ENCODE measurements at regions not wholly inside any gene's neighbourhood (a gene's known extent, or its start where the extent isn't known, plus 50 kb on each side); places are given as distances from the start of the nearest gene placed in this dataset.

DNA sequence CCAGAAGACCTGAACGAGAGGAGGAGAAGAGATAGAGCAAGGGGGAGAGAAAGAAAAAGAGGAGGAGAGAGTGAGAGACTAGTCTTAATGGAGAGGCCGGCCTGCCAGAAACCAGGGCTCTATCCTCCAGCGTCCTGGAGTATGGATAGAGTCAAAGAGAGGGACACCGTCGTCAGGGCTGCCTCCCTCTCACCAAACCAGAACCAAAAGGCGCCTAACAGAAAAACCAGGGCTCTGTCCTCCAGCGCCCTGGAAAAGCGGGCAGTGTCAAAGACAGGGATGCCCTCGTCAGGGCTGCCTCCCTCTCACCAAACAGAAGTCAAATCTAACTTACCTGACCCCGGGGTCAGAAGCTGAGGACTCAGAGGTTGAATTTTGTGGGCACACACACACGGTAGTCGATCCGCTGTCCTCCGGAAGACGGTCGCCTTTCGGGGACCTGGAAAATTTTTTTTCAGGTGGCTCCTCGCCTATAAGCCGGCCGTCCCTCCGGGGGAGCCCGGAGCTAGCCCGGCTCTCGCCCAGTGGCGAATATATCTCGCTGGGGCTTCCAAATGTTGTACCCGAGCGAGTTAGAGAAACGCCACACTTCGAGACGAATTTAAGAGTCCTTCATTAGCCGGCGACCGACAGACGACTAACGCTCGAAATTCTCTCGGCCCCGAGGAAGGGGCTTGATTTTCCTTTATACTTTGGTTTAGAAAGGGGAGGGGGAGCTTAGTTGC is 148.2 kb downstream of the TRIM27 start:
- DNase-seq (ENCODE audit: low spot score), result no peak
- TF ChIP-seq, protein P1, sequence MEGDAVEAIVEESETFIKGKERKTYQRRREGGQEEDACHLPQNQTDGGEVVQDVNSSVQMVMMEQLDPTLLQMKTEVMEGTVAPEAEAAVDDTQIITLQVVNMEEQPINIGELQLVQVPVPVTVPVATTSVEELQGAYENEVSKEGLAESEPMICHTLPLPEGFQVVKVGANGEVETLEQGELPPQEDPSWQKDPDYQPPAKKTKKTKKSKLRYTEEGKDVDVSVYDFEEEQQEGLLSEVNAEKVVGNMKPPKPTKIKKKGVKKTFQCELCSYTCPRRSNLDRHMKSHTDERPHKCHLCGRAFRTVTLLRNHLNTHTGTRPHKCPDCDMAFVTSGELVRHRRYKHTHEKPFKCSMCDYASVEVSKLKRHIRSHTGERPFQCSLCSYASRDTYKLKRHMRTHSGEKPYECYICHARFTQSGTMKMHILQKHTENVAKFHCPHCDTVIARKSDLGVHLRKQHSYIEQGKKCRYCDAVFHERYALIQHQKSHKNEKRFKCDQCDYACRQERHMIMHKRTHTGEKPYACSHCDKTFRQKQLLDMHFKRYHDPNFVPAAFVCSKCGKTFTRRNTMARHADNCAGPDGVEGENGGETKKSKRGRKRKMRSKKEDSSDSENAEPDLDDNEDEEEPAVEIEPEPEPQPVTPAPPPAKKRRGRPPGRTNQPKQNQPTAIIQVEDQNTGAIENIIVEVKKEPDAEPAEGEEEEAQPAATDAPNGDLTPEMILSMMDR (IDR thresholded peaks at IDR 0.05; ENCODE audit: extremely low read depth, missing control alignments), result no peak

DNA sequence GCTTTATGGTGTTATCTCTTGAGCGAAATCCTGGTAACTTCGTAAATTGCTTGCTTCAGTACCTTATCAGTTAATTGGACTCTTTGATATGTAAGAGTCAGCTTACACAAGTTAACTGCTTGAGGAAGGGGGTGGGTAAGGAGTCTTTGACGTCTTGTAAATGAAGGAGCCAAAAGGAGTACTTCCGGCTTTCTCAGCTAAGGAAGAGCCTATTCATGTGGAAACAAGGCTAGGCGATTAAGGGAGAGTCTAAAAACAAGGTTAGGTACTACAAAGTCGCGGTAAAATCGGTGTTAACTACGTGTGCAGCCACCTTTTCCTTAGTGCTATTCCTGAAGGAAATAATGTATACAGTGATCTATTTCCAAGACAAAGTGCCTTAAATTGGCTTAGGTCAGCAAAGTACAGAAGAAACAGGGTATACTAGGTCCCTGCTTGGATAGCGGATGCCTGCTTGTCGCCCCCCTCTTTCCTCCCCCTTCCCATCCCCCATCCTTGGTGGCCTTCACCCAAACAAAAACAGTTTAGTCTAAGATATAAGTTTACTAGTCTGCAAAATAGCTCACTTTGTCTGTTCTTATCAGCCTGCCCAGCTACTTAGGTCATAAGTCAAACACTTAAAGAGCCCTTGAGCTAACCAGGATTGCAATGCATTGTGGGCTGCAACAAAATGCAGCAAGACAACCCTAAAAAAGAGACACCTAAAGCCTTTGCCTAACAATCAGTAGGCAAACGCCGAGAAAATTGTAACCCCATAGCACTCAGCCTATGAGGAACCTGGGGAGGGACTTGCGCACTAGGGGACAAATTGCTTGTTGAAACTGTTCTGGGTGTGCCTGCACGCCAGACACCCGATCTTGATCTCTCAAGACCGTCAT is 147.3 kb downstream of the TRIM27 start:
- DNase-seq (ENCODE audit: low spot score), result no peak

DNA sequence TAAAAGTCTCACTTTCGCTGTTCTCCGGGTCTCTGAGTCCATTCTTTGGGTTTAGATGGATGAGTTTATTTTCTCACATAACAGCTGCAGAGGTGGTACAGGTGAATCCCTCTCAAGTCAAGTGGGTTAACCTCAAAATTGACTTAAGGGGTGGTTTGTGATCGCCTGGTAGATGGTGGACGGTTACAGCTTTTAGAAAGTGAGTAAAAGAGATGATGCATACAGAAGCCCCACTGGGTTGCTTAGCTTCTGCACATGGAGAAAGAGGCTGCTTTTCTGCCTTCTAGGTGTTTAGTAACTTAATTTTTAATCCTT is 146.7 kb downstream of the TRIM27 start:
- no peak for DNase-seq (ENCODE audit: low spot score)
- TF ChIP-seq, protein P1 (IDR thresholded peaks at IDR 0.05; ENCODE audit: extremely low read depth, missing control alignments), result no peak

More for the DNA sequence above, 147.3 kb downstream of the TRIM27 start:
- TF ChIP-seq, protein P1 (IDR thresholded peaks at IDR 0.05; ENCODE audit: extremely low read depth, missing control alignments), result no peak

DNA sequence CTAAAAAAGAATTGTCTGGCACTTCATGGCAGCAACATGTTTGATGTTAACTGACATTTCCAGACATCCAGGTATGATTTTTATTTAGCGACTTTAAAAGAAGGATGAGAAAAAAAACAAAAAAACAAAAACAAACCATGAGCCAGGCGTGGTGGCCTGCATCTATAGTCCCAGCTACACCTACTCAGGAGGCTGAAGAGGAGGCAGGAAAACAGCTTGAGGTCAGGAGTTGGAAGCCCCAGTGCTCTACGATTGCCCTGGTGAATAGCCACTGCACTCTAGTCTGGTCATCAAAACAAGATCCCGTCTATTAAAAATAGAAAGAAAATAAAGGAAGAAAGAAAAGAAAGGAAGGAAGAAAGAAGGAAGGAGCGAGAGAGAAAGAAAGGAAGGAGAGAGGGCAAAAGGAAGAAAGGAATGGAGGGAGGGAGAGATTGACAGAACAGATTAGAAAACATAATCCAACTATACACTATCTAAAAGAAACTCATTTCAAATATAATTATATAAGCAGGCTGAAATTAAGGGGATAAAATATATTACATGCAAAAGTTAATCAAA is 141.6 kb downstream of the TRIM27 start:
- TF ChIP-seq, protein P1 (IDR thresholded peaks at IDR 0.05; ENCODE audit: extremely low read depth, missing control alignments), result no peak
- DNase-seq (ENCODE audit: low spot score), result no peak

DNA sequence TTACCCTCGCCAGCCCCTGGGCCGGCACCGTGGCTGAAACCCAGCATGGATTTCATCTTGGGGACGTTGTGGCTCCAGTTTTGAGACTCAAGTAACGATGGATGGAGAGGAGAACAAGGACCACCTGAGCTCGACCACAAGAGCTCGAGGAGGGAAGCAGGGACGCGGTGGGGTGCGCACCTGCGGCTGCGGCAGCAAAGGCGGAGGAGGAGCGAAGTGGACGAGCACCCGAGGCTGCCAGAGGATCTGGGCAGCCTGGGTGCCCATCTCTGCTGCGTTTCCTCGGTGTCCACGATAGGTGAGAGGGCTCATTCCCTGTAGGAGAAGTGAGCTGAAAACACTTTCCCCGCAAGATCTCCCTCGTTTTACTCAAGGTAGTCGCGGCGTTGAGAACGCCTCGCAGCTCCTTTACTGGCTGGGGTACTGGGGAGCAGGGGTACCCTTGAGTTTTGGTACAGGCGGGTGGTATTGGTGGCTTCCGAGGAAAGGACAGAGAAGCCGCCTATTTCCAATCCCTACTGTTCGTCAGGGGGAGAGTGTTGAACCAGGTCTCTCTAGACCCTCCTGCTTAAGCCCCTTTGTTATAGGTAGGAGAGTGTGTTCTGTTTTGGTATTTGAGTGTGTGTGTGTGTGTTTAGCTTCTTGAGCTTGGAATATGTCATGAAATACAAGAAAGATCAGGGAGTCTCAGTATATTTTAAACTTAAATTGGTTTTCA is 137.7 kb downstream of the TRIM27 start:
- no peak for DNase-seq (ENCODE audit: low spot score)
- TF ChIP-seq, protein P1 (IDR thresholded peaks at IDR 0.05; ENCODE audit: extremely low read depth, missing control alignments), result no peak

DNA sequence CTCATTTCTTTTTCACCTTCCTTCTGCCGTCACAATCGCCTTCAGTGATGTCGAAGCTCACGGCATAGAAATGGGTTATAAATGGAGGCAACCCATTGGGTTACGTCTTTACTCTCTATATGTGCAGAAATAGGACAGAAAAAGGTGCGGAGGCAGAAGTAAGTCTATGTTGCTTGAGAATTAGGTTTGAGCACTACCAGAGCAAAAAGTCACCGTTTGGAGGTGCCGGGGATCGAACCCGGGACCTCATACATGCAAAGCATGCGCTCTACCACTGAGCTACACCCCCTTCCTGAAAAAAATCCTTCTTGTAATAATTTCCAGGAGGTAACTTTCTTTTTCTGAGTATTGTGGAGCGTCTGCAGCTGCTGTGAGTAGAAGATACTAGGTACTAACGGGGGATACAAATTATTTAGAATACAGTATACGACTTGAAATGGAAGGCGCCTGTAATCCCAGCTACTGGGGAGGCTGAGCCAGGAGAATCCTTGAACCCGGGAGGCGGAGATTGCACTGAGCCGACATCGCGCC is 134.2 kb downstream of the TRIM27 start:
- peak; percentile 23 for DNase-seq (ENCODE audit: low spot score)
- TF ChIP-seq, protein P1 (IDR thresholded peaks at IDR 0.05; ENCODE audit: extremely low read depth, missing control alignments), result no peak
